ENCODE measurements at regions not wholly inside any gene's neighbourhood (a gene's known extent, or its start where the extent isn't known, plus 50 kb on each side); places are given as distances from the start of the nearest gene placed in this dataset.

- no peak for TF ChIP-seq EP300 (IDR thresholded peaks at IDR 0.05)
- TF ChIP-seq, protein P1, sequence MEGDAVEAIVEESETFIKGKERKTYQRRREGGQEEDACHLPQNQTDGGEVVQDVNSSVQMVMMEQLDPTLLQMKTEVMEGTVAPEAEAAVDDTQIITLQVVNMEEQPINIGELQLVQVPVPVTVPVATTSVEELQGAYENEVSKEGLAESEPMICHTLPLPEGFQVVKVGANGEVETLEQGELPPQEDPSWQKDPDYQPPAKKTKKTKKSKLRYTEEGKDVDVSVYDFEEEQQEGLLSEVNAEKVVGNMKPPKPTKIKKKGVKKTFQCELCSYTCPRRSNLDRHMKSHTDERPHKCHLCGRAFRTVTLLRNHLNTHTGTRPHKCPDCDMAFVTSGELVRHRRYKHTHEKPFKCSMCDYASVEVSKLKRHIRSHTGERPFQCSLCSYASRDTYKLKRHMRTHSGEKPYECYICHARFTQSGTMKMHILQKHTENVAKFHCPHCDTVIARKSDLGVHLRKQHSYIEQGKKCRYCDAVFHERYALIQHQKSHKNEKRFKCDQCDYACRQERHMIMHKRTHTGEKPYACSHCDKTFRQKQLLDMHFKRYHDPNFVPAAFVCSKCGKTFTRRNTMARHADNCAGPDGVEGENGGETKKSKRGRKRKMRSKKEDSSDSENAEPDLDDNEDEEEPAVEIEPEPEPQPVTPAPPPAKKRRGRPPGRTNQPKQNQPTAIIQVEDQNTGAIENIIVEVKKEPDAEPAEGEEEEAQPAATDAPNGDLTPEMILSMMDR (IDR thresholded peaks at IDR 0.05) = no peak
Observed at GRCh38 chr14:40216976-40217375, 784.7 kb upstream of the FBXO33 start.

Measured in stomach (tissue), 4 donors.